Testis (tissue), 2 donors: ENCODE measurements at regions not wholly inside any gene's neighbourhood (a gene's known extent, or its start where the extent isn't known, plus 50 kb on each side); places are given as distances from the start of the nearest gene placed in this dataset.
"Not testable (repeated sequence)": the region's sequence is repeated elsewhere in the genome, so short reads cannot be mapped to it uniquely, and the experiment has no call there.

ENCODE experiments used
- DNase-seq: peaks from one replicate; pipeline ENCODE4 v3.0.0-alpha.2; 2019
- H3K27ac ChIP-seq, 2 donors: fragments of 200-600 bp; sonication (generic); one replicate each; pipeline ENCODE4 v1.5.1; 2019
- H3K27me3 ChIP-seq: fragments of 200-600 bp; sonication (generic); one replicate; pipeline ENCODE4 v1.5.1; 2019
- H3K36me3 ChIP-seq: fragments of 200-600 bp; sonication (generic); one replicate; pipeline ENCODE4 v1.5.1; 2017; ENCODE audit warnings: low read depth; ENCODE audit errors: missing control alignments
- H3K4me1 ChIP-seq: fragments of 200-600 bp; sonication (generic); one replicate; pipeline ENCODE4 v1.5.1; 2019
- H3K4me3 ChIP-seq, 2 donors: fragments of 200-600 bp; sonication (generic); one replicate each; pipeline ENCODE4 v1.5.1; 2017 to 2019
- H3K9me3 ChIP-seq: fragments of 200-600 bp; sonication (generic); one replicate; pipeline ENCODE4 v1.5.1; 2017
- CTCF ChIP-seq, 3 experiments: fragments of 450-650 bp in 2 of 3; fragments of 200-600 bp in 1 of 3; sonication (generic) in 1 of 3; IDR thresholded peaks; one replicate each; pipeline ENCODE4 v1.5.1; 2016 to 2019; ENCODE audit warnings: antibody characterized with exemption in 3 of 3, mild to moderate bottlenecking in 2 of 3, moderate library complexity in 1 of 3
- POLR2A ChIP-seq: fragments of 450-650 bp; IDR thresholded peaks from one replicate; pipeline ENCODE4 v1.6.1; 2017; ENCODE audit warnings: antibody characterized with exemption, mild to moderate bottlenecking, moderate library complexity
- WGBS, 2 donors: methylation state at CpG; one replicate each; pipeline ENCODE4 v1.1.5; 2018; 5-methylcytosine and 5-hydroxymethylcytosine counted together
- intact Hi-C: fragments of 100-400 bp; cut with DNase I; formaldehyde crosslinking; loops from one replicate; pipeline ENCODE4 v1.15.1; 2023; ENCODE audit warnings: low total_unique reads

DNA sequence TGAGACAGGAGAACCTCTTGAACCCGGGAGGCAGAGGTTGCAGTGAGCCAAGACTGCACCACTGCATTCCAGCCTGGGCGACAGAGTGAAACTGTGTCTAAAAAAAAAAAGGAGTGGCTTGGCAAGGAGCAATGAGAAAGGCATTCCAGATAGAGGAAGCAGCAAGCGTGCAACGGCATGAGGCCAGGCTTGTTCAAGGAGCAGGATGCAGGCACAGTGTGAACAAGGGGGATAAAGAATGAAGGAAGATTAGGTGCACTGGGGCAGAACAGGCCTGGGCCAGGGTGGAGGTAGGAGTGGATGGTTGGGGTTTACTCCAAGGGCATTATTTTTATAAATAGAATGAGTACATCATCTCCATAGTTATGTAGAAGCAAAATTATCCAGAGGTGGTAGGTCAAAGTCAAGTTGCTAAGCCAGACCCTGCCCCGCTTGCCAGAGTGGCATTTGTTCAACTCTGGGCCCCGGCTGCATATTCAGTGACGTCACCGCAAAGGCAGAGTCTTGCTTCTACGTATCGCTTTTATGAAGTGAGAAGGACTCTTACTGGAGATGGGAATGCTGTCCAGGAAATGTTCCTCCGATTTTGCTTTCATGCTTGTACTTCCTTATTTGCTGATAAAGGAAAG, 100.2 kb downstream of the KATNIP start:
- no peaks in the 10 kb centered on the region for H3K27me3 ChIP-seq
- WGBS, 2 donors: 42 to 59% methylated on average over 11 of the region's 11 CpGs
- TF ChIP-seq CTCF (IDR thresholded peaks at IDR 0.05) (no peak), POLR2A (no peak)
- peaks cover 12% of the 10 kb centered on the region for H3K4me1 ChIP-seq
- no peak overlapping the region for H3K4me3 ChIP-seq
- intact Hi-C loops: no loop called here
- H3K27ac ChIP-seq: no peak overlapping the region
- DNase-seq: no peak
- H3K9me3 ChIP-seq: no peaks in the 10 kb centered on the region
- H3K36me3 ChIP-seq: no peaks in the 10 kb centered on the region

GRCh38 chr16:27651301-27651700, 101.4 kb downstream of the KATNIP start:
- DNase-seq: no peak
- no peak overlapping the region for H3K27ac ChIP-seq
- peaks cover 12% of the 10 kb centered on the region for H3K4me1 ChIP-seq
- intact Hi-C loops: no loop called here
- no peak for TF ChIP-seq CTCF (IDR thresholded peaks at IDR 0.05)
- no peak for TF ChIP-seq POLR2A
- 88 to 91% methylated on average over 6 of the region's 6 CpGs for WGBS, 2 donors
- no peak overlapping the region for H3K4me3 ChIP-seq
- no peaks in the 10 kb centered on the region for H3K9me3 ChIP-seq
- no peaks in the 10 kb centered on the region for H3K36me3 ChIP-seq
- H3K27me3 ChIP-seq: no peaks in the 10 kb centered on the region

DNA sequence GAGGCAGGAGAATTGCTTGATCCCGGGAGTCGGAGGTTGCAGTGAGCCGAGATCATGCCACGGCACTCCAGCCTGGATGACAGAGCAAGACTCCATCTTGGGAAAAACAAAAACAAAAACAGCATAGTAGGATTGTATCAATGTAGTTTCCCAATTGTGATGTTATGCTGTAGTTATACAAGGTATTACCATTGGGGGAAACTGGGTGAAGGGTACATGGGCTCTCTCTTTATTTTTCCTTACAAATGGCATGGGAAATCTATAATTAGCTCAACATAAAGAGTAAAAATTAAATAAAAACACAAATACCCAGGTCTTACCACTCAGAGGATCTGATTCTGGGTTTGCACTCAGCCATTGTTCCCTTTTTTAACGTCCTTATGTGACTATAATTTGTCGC, 107.9 kb downstream of the KATNIP start:
- H3K36me3 ChIP-seq: no peaks in the 10 kb centered on the region
- TF ChIP-seq POLR2A (no peak), CTCF (IDR thresholded peaks at IDR 0.05) (no peak)
- no peaks in the 10 kb centered on the region for H3K4me1 ChIP-seq
- no peak overlapping the region for H3K4me3 ChIP-seq
- H3K27ac ChIP-seq: no peak overlapping the region
- H3K27me3 ChIP-seq: no peaks in the 10 kb centered on the region
- no peaks in the 10 kb centered on the region for H3K9me3 ChIP-seq
- 93 to 94% methylated on average over 6 of the region's 6 CpGs for WGBS, 2 donors
- DNase-seq: no peak
- intact Hi-C loops: no loop called here

- H3K27ac ChIP-seq: no peak overlapping the region
- H3K27me3 ChIP-seq: no peaks in the 10 kb centered on the region
- no peak for TF ChIP-seq CTCF (IDR thresholded peaks at IDR 0.05)
- no peak for TF ChIP-seq POLR2A
- H3K4me1 ChIP-seq: no peaks in the 10 kb centered on the region
- H3K9me3 ChIP-seq: no peaks in the 10 kb centered on the region
- WGBS, 2 donors: 97 to 100% methylated on average over 4 of the region's 4 CpGs
- H3K4me3 ChIP-seq: no peak overlapping the region
- H3K36me3 ChIP-seq: no peaks in the 10 kb centered on the region
- no peak for DNase-seq
- intact Hi-C loops: no loop called here
These were observed 110.6 kb downstream of the KATNIP start for GRCh38 chr16:27660507-27660906.

GRCh38 chr16:27663235-27663634, 113.3 kb downstream of the KATNIP start:
- intact Hi-C loops, H3K9me3 ChIP-seq, H3K4me1 ChIP-seq, DNase-seq, H3K27ac ChIP-seq, H3K27me3 ChIP-seq, H3K36me3 ChIP-seq, H3K4me3 ChIP-seq: not testable (repeated sequence)
- 97 to 98% methylated on average over 7 of the region's 7 CpGs for WGBS, 2 donors
